ENCODE measurements at regions not wholly inside any gene's neighbourhood (a gene's known extent, or its start where the extent isn't known, plus 50 kb on each side); places are given as distances from the start of the nearest gene placed in this dataset.

GRCh38 chr7:47042669-47043068, 539.2 kb downstream of the TNS3 start:
- H4K20me1 ChIP-seq (ENCODE audit: insufficient read depth, low read length), result no peaks in the 10 kb centered on the region
- no peaks in the 10 kb centered on the region for H3K36me3 ChIP-seq (ENCODE audit: insufficient read depth, low read length)
- H2AFZ ChIP-seq (ENCODE audit: low read length), result no peak overlapping the region
- no peaks in the 10 kb centered on the region for H3K27me3 ChIP-seq (ENCODE audit: insufficient read depth, low read length)
- DNase-seq (ENCODE audit: insufficient read length, low spot score, missing footprints), result no peak
- no peak overlapping the region for H3K27ac ChIP-seq (ENCODE audit: low read depth, low read length)
- H3K4me2 ChIP-seq (ENCODE audit: insufficient read depth, low read length), result no peak overlapping the region
- H3K4me3 ChIP-seq (ENCODE audit: insufficient read depth, low read length), result no peak overlapping the region
- no peak for TF ChIP-seq CTCF (IDR thresholded peaks at IDR 0.05; ENCODE audit: extremely low read depth, low read depth, low read length)
- peaks cover 33% of the 10 kb centered on the region for H3K4me1 ChIP-seq (ENCODE audit: insufficient read depth, low read length)
- H3K9me3 ChIP-seq (ENCODE audit: low read depth, low read length), result no peaks in the 10 kb centered on the region
- H3K79me2 ChIP-seq (ENCODE audit: insufficient read depth, low read length), result no peaks in the 10 kb centered on the region

DNA sequence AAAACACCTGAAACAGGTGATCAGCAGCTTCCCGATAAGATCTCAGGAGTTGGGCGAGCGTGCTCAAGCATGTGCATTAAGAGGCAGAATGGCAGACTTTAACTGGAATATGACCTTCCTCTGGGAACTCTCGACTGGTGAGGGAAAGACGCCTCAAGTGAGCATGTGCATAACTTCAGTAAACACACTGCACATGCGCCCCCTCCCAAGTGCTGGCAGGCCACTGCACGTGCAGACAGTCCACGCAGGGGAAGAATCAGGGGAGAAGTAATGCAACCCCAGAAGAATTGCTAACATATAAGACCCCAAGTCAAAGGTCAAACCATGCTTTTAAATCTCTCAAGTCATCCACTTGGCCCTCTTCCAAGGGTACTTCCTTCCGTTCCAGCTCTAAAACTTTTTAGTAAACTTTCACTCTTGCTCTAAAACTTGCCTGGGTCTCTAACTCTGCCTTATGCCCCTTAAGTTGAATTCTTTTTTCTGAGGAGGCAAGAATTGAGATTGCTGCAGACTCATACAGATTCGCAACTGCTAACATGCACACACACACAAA, 541.0 kb downstream of the TNS3 start:
- Histone ChIP-seq H3K4me1 (ENCODE audit: insufficient read depth, low read length) (peaks cover 26% of the 10 kb centered on the region), H4K20me1 (ENCODE audit: insufficient read depth, low read length) (no peaks in the 10 kb centered on the region), H3K27ac (ENCODE audit: low read depth, low read length) (no peak overlapping the region), H3K9me3 (ENCODE audit: low read depth, low read length) (no peaks in the 10 kb centered on the region), H3K4me3 (ENCODE audit: insufficient read depth, low read length) (no peak overlapping the region), H2AFZ (ENCODE audit: low read length) (no peak overlapping the region), H3K36me3 (ENCODE audit: insufficient read depth, low read length) (no peaks in the 10 kb centered on the region), H3K27me3 (ENCODE audit: insufficient read depth, low read length) (no peaks in the 10 kb centered on the region), H3K4me2 (ENCODE audit: insufficient read depth, low read length) (no peak overlapping the region), H3K79me2 (ENCODE audit: insufficient read depth, low read length) (no peaks in the 10 kb centered on the region)
- no peak for TF ChIP-seq CTCF (IDR thresholded peaks at IDR 0.05; ENCODE audit: extremely low read depth, low read depth, low read length)
- no peak for DNase-seq (ENCODE audit: insufficient read length, low spot score, missing footprints)

GRCh38 chr7:47039904-47040303, 542.0 kb downstream of the TNS3 start:
- H3K27me3 ChIP-seq (ENCODE audit: insufficient read depth, low read length), result no peaks in the 10 kb centered on the region
- no peaks in the 10 kb centered on the region for H3K79me2 ChIP-seq (ENCODE audit: insufficient read depth, low read length)
- no peak overlapping the region for H2AFZ ChIP-seq (ENCODE audit: low read length)
- H3K27ac ChIP-seq (ENCODE audit: low read depth, low read length), result no peak overlapping the region
- H3K36me3 ChIP-seq (ENCODE audit: insufficient read depth, low read length), result no peaks in the 10 kb centered on the region
- H3K9me3 ChIP-seq (ENCODE audit: low read depth, low read length), result no peaks in the 10 kb centered on the region
- DNase-seq (ENCODE audit: insufficient read length, low spot score, missing footprints), result no peak
- H3K4me1 ChIP-seq (ENCODE audit: insufficient read depth, low read length), result peaks cover 16% of the 10 kb centered on the region
- no peak overlapping the region for H3K4me2 ChIP-seq (ENCODE audit: insufficient read depth, low read length)
- H3K4me3 ChIP-seq (ENCODE audit: insufficient read depth, low read length), result no peak overlapping the region
- TF ChIP-seq CTCF (IDR thresholded peaks at IDR 0.05; ENCODE audit: extremely low read depth, low read depth, low read length), result no peak
- no peaks in the 10 kb centered on the region for H4K20me1 ChIP-seq (ENCODE audit: insufficient read depth, low read length)

- TF ChIP-seq CTCF (IDR thresholded peaks at IDR 0.05; ENCODE audit: extremely low read depth, low read depth, low read length), result no peak
- no peak for DNase-seq (ENCODE audit: insufficient read length, low spot score, missing footprints)
- Histone ChIP-seq H3K9me3 (ENCODE audit: low read depth, low read length) (no peaks in the 10 kb centered on the region), H3K4me1 (ENCODE audit: insufficient read depth, low read length) (peaks cover 16% of the 10 kb centered on the region), H3K27me3 (ENCODE audit: insufficient read depth, low read length) (no peaks in the 10 kb centered on the region), H3K27ac (ENCODE audit: low read depth, low read length) (no peak overlapping the region), H3K36me3 (ENCODE audit: insufficient read depth, low read length) (no peaks in the 10 kb centered on the region), H3K4me3 (ENCODE audit: insufficient read depth, low read length) (no peak overlapping the region), H3K79me2 (ENCODE audit: insufficient read depth, low read length) (no peaks in the 10 kb centered on the region), H2AFZ (ENCODE audit: low read length) (peak overlapping the region; percentile 7), H4K20me1 (ENCODE audit: insufficient read depth, low read length) (no peaks in the 10 kb centered on the region), H3K4me2 (ENCODE audit: insufficient read depth, low read length) (no peak overlapping the region)
These were observed 542.7 kb downstream of the TNS3 start for GRCh38 chr7:47039089-47039648.

Measured in osteoblast (primary cell).